ENCODE measurements at regions not wholly inside any gene's neighbourhood (a gene's known extent, or its start where the extent isn't known, plus 50 kb on each side); places are given as distances from the start of the nearest gene placed in this dataset.
"Not testable (repeated sequence)": the region's sequence is repeated elsewhere in the genome, so short reads cannot be mapped to it uniquely, and the experiment has no call there.

GRCh38 chr14:61602003-61602732 lies 93.1 kb upstream of the HIF1A start:
- DNase-seq: no peak

- DNase-seq: no peak
These were observed 92.6 kb upstream of the HIF1A start for GRCh38 chr14:61602733-61603077.

- DNase-seq: no peak
These were observed 91.6 kb upstream of the HIF1A start for GRCh38 chr14:61603736-61604135.

DNA sequence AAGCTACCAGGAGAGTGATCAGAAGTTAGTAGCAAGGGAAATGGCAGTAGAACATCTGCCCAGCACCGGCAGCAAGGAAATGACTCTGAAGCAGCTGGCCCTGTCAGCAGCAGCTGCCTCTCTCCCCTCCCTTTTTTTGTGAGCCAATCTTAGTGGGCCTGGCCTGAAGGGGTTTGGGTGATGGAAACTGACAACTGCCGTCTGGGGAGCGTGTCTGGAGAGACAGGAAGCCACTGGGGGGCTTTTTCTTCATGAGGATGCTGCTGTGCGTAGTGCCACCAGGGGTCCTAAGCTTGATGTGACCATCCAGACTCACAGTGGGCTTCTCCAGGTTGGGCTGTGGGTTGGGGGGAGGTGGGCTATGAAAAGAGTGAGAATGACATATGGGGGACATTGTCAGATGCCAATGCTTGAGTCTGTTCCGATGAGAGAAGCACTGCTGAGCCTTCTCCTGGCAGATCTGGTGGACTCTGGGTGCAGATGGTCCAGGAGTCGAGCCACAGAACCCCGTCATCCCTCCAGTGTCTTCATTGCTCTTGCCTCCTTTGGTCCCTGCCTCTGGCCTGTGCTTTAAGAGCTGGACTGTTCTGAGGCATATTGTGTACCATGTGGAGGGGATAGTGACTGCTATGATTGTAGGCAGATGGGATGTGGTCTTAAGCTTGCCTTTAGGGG lies 87.6 kb upstream of the HIF1A start:
- DNase-seq: peak; percentile 29

- DNase-seq: peak; percentile 90
These were observed 86.8 kb upstream of the HIF1A start for GRCh38 chr14:61608245-61609165.

GRCh38 chr14:61609191-61609843 lies 86.0 kb upstream of the HIF1A start:
- peak; percentile 69 for DNase-seq

GRCh38 chr14:61609884-61610283 lies 85.4 kb upstream of the HIF1A start:
- no peak for DNase-seq

DNA sequence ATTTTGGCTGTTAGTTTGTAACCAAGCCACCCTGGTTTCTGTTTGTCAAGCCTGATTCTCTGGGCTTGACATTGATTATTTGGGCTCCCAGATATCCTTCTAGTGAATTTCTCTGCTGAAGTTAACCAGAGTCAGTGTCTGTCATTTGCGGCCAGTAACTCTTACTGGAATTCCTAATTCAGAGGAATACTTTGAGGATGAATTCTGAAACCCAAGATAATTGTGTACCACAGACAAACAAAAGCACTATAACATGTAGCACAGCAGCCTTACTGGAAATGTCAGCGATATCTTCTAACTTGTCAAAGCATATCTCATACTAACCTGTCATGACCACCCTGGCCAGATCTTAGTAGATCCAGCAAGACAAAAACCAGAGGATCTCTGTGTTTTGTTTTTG lies 84.4 kb upstream of the HIF1A start:
- DNase-seq: no peak

DNA sequence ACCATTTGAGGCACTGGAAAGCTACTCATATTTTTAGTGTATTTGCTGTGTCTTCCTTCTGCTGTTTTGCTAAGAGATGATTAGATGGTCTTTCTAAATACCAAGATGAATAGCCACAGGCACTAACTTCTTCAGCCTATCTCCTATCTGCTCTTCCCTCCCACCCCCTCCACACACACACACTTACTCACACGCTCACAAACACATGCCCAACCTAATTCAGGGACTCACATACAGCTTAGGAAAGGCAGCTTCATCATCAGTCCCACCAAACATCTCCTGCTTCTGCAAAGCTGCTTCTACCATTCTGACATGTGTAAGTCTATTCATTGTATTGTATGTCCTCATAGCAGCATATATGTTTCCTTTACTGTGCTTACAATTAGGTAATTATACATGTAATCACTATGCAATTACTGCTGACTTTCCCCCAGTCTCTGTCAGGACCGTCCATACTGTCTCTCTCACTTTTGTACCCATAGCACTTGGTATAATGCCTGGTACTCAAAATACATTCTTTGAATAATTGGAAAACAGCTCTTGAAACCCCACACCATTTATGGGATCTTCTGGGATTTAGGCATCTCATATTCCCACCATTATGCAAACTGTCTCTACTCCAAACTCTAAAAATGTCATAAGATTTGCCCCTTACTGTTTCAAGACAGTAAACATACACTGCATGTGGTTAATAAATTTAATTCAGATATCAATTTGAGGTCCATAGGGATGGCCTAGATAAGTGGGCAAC lies 83.3 kb upstream of the HIF1A start:
- no peak for DNase-seq

- DNase-seq: not testable (repeated sequence)
These were observed 82.3 kb upstream of the HIF1A start for GRCh38 chr14:61613006-61613405.

DNA sequence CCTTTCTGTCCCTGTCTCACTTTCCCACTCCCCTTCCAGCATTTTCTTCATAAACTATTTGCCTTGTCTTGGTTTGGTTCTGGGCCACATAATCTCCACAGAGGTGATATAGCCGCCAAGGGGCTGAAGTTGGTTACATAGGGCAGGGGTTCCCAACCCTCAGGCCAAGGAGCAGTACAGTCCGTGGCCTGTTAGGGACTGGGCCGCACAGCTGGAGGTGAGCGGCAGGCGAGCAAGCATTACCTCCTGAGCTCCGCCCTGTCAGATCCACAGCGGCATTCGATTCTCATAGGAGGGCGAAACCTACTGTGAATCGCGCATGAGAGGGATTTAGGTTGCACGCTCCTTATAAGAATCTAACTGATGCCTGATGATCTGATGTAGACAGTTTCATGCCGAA lies 80.6 kb upstream of the HIF1A start:
- DNase-seq: no peak

DNA sequence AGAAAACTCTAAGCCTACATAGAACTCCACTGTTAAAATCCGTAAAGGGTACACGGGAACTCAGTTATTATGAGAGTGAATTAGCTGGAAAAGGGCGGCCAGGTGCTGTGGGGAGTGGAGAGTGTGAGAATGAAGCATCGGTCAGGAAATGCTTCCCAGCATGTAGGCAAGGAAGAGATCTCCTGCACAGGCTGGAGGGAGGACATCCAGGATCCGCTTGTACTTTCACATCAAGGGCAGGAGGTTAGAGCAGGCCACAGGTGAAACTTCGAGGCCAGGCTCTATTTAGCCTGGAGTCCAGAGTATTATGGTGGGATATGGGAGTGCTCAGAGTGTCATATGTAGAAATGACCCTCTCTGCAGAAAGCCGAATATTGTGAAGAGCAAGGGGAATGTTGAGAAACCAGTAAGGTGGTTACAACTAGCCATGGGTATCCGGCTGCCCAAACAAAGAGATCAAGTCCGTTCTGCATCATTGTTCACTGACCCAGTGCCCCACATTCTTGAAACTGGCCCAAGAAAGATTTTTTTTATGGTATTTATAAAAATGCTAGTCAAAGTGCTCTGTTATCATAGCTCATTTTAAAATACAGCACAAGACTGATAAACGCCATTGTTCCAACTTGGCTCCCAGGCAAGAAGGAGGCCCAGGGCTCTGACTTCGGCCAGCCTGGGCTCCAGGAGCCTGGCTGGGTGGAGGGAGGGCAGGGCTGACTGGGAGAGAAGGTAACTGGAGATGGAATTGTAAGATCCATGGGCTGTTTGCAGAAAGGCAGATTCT lies 79.4 kb upstream of the HIF1A start:
- DNase-seq: no peak

DNA sequence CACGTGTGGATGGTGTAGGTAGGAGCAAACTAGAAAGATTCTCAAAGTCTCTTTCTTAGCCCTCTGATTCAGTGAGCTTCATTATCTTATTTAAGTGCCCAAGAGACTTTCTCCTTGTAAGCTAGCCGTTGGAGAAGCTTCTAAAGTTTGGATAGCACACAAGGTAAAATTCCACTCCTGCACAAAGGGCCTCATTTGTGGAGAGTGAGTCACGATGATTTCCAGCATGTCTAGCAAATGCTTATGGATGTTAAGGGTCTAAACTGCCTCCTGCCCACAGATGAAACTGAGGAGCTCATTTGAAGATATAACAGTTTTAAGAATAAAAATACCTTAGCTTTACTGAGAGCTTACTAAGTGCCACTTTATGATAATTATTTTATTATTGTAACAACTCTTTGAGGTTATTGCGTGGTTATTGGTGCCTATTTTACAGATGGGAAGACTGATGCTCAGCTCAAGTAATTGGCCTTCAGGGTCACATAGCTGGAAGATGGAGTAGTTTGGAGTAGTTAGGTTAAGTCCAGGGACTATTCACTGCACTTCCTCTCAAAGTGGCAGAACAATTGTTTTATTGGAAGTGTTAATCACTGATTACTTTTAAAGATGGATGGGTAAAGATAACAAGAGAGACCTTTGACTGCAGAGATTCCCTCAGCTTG lies 78.7 kb upstream of the HIF1A start:
- no peak for DNase-seq

DNA sequence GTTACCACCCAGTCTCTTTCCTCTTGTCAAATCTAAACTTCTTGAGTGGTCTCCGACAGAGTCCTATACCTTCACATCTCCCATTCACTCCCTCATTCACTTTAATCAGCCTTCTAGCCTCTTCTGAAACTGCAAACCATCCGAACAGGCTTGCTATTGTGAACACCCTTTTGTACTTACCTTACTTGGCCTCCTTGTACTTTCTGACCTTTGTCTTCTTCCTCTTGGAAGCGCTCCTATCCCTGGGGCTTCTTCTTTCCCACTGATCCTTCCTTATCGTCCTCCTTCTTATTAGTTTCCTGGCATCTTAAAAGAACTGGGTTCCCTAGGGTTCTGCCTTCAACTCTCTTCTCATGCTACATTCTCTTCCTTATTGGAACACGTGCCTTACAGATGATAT lies 76.9 kb upstream of the HIF1A start:
- DNase-seq: no peak

- DNase-seq: no peak
These were observed 75.8 kb upstream of the HIF1A start for GRCh38 chr14:61619494-61619893.

GRCh38 chr14:61620130-61620946 lies 75.0 kb upstream of the HIF1A start:
- DNase-seq: no peak

DNA sequence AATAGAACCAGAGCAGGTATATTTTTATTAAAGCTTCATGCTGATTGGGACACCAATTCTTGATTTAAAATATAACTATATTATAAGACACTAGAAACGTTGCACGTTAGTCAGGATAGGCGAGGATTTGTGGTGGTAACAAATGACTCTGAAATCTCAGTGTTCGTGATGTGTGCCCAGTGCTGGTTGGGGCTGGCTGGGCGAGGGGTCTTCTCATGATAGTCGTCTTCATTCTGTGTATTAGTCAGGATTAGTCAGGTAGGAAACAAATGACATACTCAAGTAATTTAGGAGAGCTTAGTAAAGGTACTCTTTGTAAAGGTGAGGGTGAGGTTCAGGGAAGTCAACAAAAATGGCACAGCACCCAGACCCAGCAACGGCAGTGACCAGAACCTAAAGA lies 73.9 kb upstream of the HIF1A start:
- DNase-seq: no peak

- DNase-seq: no peak
These were observed 73.3 kb upstream of the HIF1A start for GRCh38 chr14:61622051-61622450.

- DNase-seq: no peak
These were observed 71.4 kb upstream of the HIF1A start for GRCh38 chr14:61623927-61624326.

GRCh38 chr14:61625165-61625564 lies 70.1 kb upstream of the HIF1A start:
- DNase-seq: peak; percentile 47
